ENCODE measurements at regions not wholly inside any gene's neighbourhood (a gene's known extent, or its start where the extent isn't known, plus 50 kb on each side); places are given as distances from the start of the nearest gene placed in this dataset.

- no peaks in the 10 kb centered on the region for H3K4me1 ChIP-seq (ENCODE audit: control insufficient read depth, insufficient read depth, low read length)
Measured at GRCh38 chr15:87349181-87349580, 907.4 kb downstream of the NTRK3 start.

GRCh38 chr15:87348746-87349145 is 907.8 kb downstream of the NTRK3 start:
- H3K9me3 ChIP-seq (ENCODE audit: control insufficient read depth, low read length): no peaks in the 10 kb centered on the region
- H3K9ac ChIP-seq (ENCODE audit: low read length): no peak overlapping the region
- no peaks in the 10 kb centered on the region for H3K4me1 ChIP-seq (ENCODE audit: control insufficient read depth, insufficient read depth, low read length)
- no peaks in the 10 kb centered on the region for H3K27me3 ChIP-seq (replicated peaks; ENCODE audit: control insufficient read depth, insufficient read depth, low read length)
- DNase-seq (ENCODE audit: low read depth): no peak
- H3K4me3 ChIP-seq (ENCODE audit: low read length): no peak overlapping the region
- no peaks in the 10 kb centered on the region for H3K36me3 ChIP-seq (ENCODE audit: control insufficient read depth, insufficient read depth, low read length, severe bottlenecking)

More at GRCh38 chr15:87349181-87349580, 907.4 kb downstream of the NTRK3 start:
- no peak overlapping the region for H3K9ac ChIP-seq (ENCODE audit: low read length)
- H3K4me3 ChIP-seq (ENCODE audit: low read length): no peak overlapping the region
- H3K36me3 ChIP-seq (ENCODE audit: control insufficient read depth, insufficient read depth, low read length, severe bottlenecking): no peaks in the 10 kb centered on the region
- H3K27me3 ChIP-seq (replicated peaks; ENCODE audit: control insufficient read depth, insufficient read depth, low read length): no peaks in the 10 kb centered on the region
- H3K9me3 ChIP-seq (ENCODE audit: control insufficient read depth, low read length): no peaks in the 10 kb centered on the region
- no peak for DNase-seq (ENCODE audit: low read depth)

GRCh38 chr15:87347806-87348515 is 908.6 kb downstream of the NTRK3 start:
- H3K9ac ChIP-seq (ENCODE audit: low read length): no peak overlapping the region
- DNase-seq (ENCODE audit: low read depth): no peak
- no peaks in the 10 kb centered on the region for H3K36me3 ChIP-seq (ENCODE audit: control insufficient read depth, insufficient read depth, low read length, severe bottlenecking)
- H3K9me3 ChIP-seq (ENCODE audit: control insufficient read depth, low read length): no peaks in the 10 kb centered on the region
- H3K4me3 ChIP-seq (ENCODE audit: low read length): no peak overlapping the region
- H3K27me3 ChIP-seq (replicated peaks; ENCODE audit: control insufficient read depth, insufficient read depth, low read length): no peaks in the 10 kb centered on the region
- no peaks in the 10 kb centered on the region for H3K4me1 ChIP-seq (ENCODE audit: control insufficient read depth, insufficient read depth, low read length)

- Histone ChIP-seq H3K9me3 (ENCODE audit: control insufficient read depth, low read length) (no peaks in the 10 kb centered on the region), H3K9ac (ENCODE audit: low read length) (no peak overlapping the region), H3K4me1 (ENCODE audit: control insufficient read depth, insufficient read depth, low read length) (no peaks in the 10 kb centered on the region), H3K4me3 (ENCODE audit: low read length) (no peak overlapping the region), H3K36me3 (ENCODE audit: control insufficient read depth, insufficient read depth, low read length, severe bottlenecking) (no peaks in the 10 kb centered on the region), H3K27me3 (replicated peaks; ENCODE audit: control insufficient read depth, insufficient read depth, low read length) (no peaks in the 10 kb centered on the region)
- no peak for DNase-seq (ENCODE audit: low read depth)
Measured at GRCh38 chr15:87345961-87346360, 910.6 kb downstream of the NTRK3 start.

- no peak for DNase-seq (ENCODE audit: low read depth)
- H3K27me3 ChIP-seq (replicated peaks; ENCODE audit: control insufficient read depth, insufficient read depth, low read length): no peaks in the 10 kb centered on the region
- no peaks in the 10 kb centered on the region for H3K4me1 ChIP-seq (ENCODE audit: control insufficient read depth, insufficient read depth, low read length)
- no peaks in the 10 kb centered on the region for H3K9me3 ChIP-seq (ENCODE audit: control insufficient read depth, low read length)
- H3K9ac ChIP-seq (ENCODE audit: low read length): no peak overlapping the region
- no peaks in the 10 kb centered on the region for H3K36me3 ChIP-seq (ENCODE audit: control insufficient read depth, insufficient read depth, low read length, severe bottlenecking)
- no peak overlapping the region for H3K4me3 ChIP-seq (ENCODE audit: low read length)
Measured at GRCh38 chr15:87343966-87344365, 912.6 kb downstream of the NTRK3 start.

- Histone ChIP-seq H3K4me1 (ENCODE audit: control insufficient read depth, insufficient read depth, low read length) (no peaks in the 10 kb centered on the region), H3K27me3 (replicated peaks; ENCODE audit: control insufficient read depth, insufficient read depth, low read length) (no peaks in the 10 kb centered on the region), H3K9ac (ENCODE audit: low read length) (no peak overlapping the region), H3K36me3 (ENCODE audit: control insufficient read depth, insufficient read depth, low read length, severe bottlenecking) (no peaks in the 10 kb centered on the region), H3K4me3 (ENCODE audit: low read length) (no peak overlapping the region), H3K9me3 (ENCODE audit: control insufficient read depth, low read length) (no peaks in the 10 kb centered on the region)
- no peak for DNase-seq (ENCODE audit: low read depth)
Measured at GRCh38 chr15:87340370-87340769, 916.2 kb downstream of the NTRK3 start.

- Histone ChIP-seq H3K9me3 (ENCODE audit: control insufficient read depth, low read length) (no peaks in the 10 kb centered on the region), H3K9ac (ENCODE audit: low read length) (no peak overlapping the region), H3K4me1 (ENCODE audit: control insufficient read depth, insufficient read depth, low read length) (no peaks in the 10 kb centered on the region), H3K27me3 (replicated peaks; ENCODE audit: control insufficient read depth, insufficient read depth, low read length) (no peaks in the 10 kb centered on the region), H3K36me3 (ENCODE audit: control insufficient read depth, insufficient read depth, low read length, severe bottlenecking) (no peaks in the 10 kb centered on the region), H3K4me3 (ENCODE audit: low read length) (no peak overlapping the region)
- peak; percentile 19 for DNase-seq (ENCODE audit: low read depth)
Measured at GRCh38 chr15:87326269-87326668, 930.3 kb downstream of the NTRK3 start.

GRCh38 chr15:87322870-87323269 is 933.7 kb downstream of the NTRK3 start:
- no peaks in the 10 kb centered on the region for H3K27me3 ChIP-seq (replicated peaks; ENCODE audit: control insufficient read depth, insufficient read depth, low read length)
- H3K4me1 ChIP-seq (ENCODE audit: control insufficient read depth, insufficient read depth, low read length): no peaks in the 10 kb centered on the region
- no peak for DNase-seq (ENCODE audit: low read depth)
- H3K4me3 ChIP-seq (ENCODE audit: low read length): no peak overlapping the region
- no peak overlapping the region for H3K9ac ChIP-seq (ENCODE audit: low read length)
- H3K36me3 ChIP-seq (ENCODE audit: control insufficient read depth, insufficient read depth, low read length, severe bottlenecking): no peaks in the 10 kb centered on the region
- H3K9me3 ChIP-seq (ENCODE audit: control insufficient read depth, low read length): no peaks in the 10 kb centered on the region

- Histone ChIP-seq H3K9me3 (ENCODE audit: control insufficient read depth, low read length) (no peaks in the 10 kb centered on the region), H3K27me3 (replicated peaks; ENCODE audit: control insufficient read depth, insufficient read depth, low read length) (no peaks in the 10 kb centered on the region), H3K36me3 (ENCODE audit: control insufficient read depth, insufficient read depth, low read length, severe bottlenecking) (no peaks in the 10 kb centered on the region), H3K4me1 (ENCODE audit: control insufficient read depth, insufficient read depth, low read length) (no peaks in the 10 kb centered on the region), H3K4me3 (ENCODE audit: low read length) (no peak overlapping the region), H3K9ac (ENCODE audit: low read length) (no peak overlapping the region)
- no peak for DNase-seq (ENCODE audit: low read depth)
Measured at GRCh38 chr15:87322265-87322664, 934.3 kb downstream of the NTRK3 start.

- H3K9me3 ChIP-seq (ENCODE audit: control insufficient read depth, low read length): peaks cover 5% of the 10 kb centered on the region
- no peak overlapping the region for H3K9ac ChIP-seq (ENCODE audit: low read length)
- no peaks in the 10 kb centered on the region for H3K27me3 ChIP-seq (replicated peaks; ENCODE audit: control insufficient read depth, insufficient read depth, low read length)
- no peak overlapping the region for H3K4me3 ChIP-seq (ENCODE audit: low read length)
- no peaks in the 10 kb centered on the region for H3K4me1 ChIP-seq (ENCODE audit: control insufficient read depth, insufficient read depth, low read length)
- no peaks in the 10 kb centered on the region for H3K36me3 ChIP-seq (ENCODE audit: control insufficient read depth, insufficient read depth, low read length, severe bottlenecking)
- DNase-seq (ENCODE audit: low read depth): no peak
Measured at GRCh38 chr15:87317900-87318299, 938.6 kb downstream of the NTRK3 start.

GRCh38 chr15:87312221-87312620 is 944.3 kb downstream of the NTRK3 start:
- no peak for DNase-seq (ENCODE audit: low read depth)
- no peak overlapping the region for H3K9ac ChIP-seq (ENCODE audit: low read length)
- peaks cover 5% of the 10 kb centered on the region for H3K9me3 ChIP-seq (ENCODE audit: control insufficient read depth, low read length)
- no peaks in the 10 kb centered on the region for H3K27me3 ChIP-seq (replicated peaks; ENCODE audit: control insufficient read depth, insufficient read depth, low read length)
- H3K36me3 ChIP-seq (ENCODE audit: control insufficient read depth, insufficient read depth, low read length, severe bottlenecking): no peaks in the 10 kb centered on the region
- no peaks in the 10 kb centered on the region for H3K4me1 ChIP-seq (ENCODE audit: control insufficient read depth, insufficient read depth, low read length)
- no peak overlapping the region for H3K4me3 ChIP-seq (ENCODE audit: low read length)

- Histone ChIP-seq H3K27me3 (replicated peaks; ENCODE audit: control insufficient read depth, insufficient read depth, low read length) (no peaks in the 10 kb centered on the region), H3K36me3 (ENCODE audit: control insufficient read depth, insufficient read depth, low read length, severe bottlenecking) (no peaks in the 10 kb centered on the region), H3K9me3 (ENCODE audit: control insufficient read depth, low read length) (peaks cover 3% of the 10 kb centered on the region), H3K4me3 (ENCODE audit: low read length) (no peak overlapping the region), H3K9ac (ENCODE audit: low read length) (no peak overlapping the region), H3K4me1 (ENCODE audit: control insufficient read depth, insufficient read depth, low read length) (no peaks in the 10 kb centered on the region)
- DNase-seq (ENCODE audit: low read depth): no peak
Measured at GRCh38 chr15:87300146-87300545, 956.4 kb downstream of the NTRK3 start.

Data from adipocyte (in vitro differentiated cells).